ENCODE measurements at regions not wholly inside any gene's neighbourhood (a gene's known extent, or its start where the extent isn't known, plus 50 kb on each side); places are given as distances from the start of the nearest gene placed in this dataset.

DNA sequence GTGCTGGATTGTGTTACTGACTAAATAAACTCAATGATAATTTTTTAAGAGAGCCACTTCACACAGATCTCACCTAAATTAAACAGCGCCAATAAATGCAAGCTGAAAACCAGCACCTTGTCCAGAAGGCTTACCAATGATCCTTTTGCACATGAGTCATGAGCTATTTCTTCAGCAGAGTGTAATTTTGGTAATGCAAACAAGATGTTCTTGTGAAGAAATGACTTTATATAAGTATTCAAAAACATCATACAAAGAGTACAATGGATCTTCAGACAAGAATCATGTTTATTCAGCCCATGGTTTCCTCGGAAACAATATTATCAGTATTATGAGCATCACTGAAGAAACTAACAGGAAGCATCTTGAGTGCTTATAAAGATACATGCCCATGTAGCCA is 263.8 kb upstream of the UBE2E2 start:
- no peak overlapping the region for H3K27ac Mint-ChIP-seq
- H2AK5ac ChIP-seq (ENCODE audit: insufficient read length, low read length) = no peak overlapping the region
- no peak overlapping the region for H2BK120ac ChIP-seq (ENCODE audit: low read depth, low read length, poor library complexity, severe bottlenecking)
- no peak overlapping the region for H2BK15ac ChIP-seq (ENCODE audit: low read depth, low read length)
- no CpG with 5 or more reads among the region's 2 CpGs for WGBS (ENCODE audit: extremely low coverage, insufficient read length, low lambda C conversion rate)
- H2BK12ac ChIP-seq (ENCODE audit: insufficient read length, low read depth, low read length) = no peak overlapping the region
- no peaks in the 10 kb centered on the region for H3K23me2 ChIP-seq (ENCODE audit: insufficient read length, low read depth, low read length, poor library complexity, severe bottlenecking)
- no peak overlapping the region for H4K5ac ChIP-seq (ENCODE audit: insufficient read length, low read depth, low read length)
- no peaks in the 10 kb centered on the region for H3K4me1 ChIP-seq (ENCODE audit: insufficient read depth, low read length)
- no peak overlapping the region for H4K91ac ChIP-seq (ENCODE audit: insufficient read length, low read depth, low read length)
- no peak overlapping the region for H3K4ac ChIP-seq (ENCODE audit: low read depth, low read length)
- H3K14ac ChIP-seq (ENCODE audit: insufficient read depth, low read length) = no peak overlapping the region
- no peak overlapping the region for H3K18ac ChIP-seq (ENCODE audit: insufficient read length, low read depth, low read length)
- H3K23ac ChIP-seq (ENCODE audit: insufficient read length, low read depth, low read length) = no peak overlapping the region
- H3K79me1 ChIP-seq (ENCODE audit: insufficient read depth, low read depth, low read length, poor library complexity, severe bottlenecking) = no peaks in the 10 kb centered on the region
- H3K9me3 Mint-ChIP-seq = no peaks in the 10 kb centered on the region
- H2BK20ac ChIP-seq (ENCODE audit: low read depth, low read length, poor library complexity, severe bottlenecking) = no peak overlapping the region
- H3K4me3 Mint-ChIP-seq = no peak overlapping the region
- no peak overlapping the region for H2AFZ ChIP-seq (ENCODE audit: low read length)
- no peak for TF ChIP-seq CTCF (conservative IDR thresholded peaks at IDR 0.05)
- no peak overlapping the region for H3K4me2 ChIP-seq (ENCODE audit: insufficient read depth, insufficient read length, low read length)
- no peak overlapping the region for H3K9ac ChIP-seq (ENCODE audit: extremely low read depth, insufficient read length, low read length)
- no peaks in the 10 kb centered on the region for H3K27me3 ChIP-seq (ENCODE audit: insufficient read depth, low read length)
- no peaks in the 10 kb centered on the region for H3K79me2 ChIP-seq (ENCODE audit: insufficient read depth, low read length)
- no peak overlapping the region for H3K56ac ChIP-seq (ENCODE audit: insufficient read length, low read depth, low read length)
- no peak overlapping the region for H4K8ac ChIP-seq (replicated peaks; ENCODE audit: insufficient read length, low read depth, low read length)
- no peaks in the 10 kb centered on the region for H3K4me1 Mint-ChIP-seq
- H3K9me3 ChIP-seq (ENCODE audit: control insufficient read depth, low read depth, low read length) = no peaks in the 10 kb centered on the region
- no peaks in the 10 kb centered on the region for H4K20me1 ChIP-seq (ENCODE audit: control insufficient read depth, insufficient read depth, insufficient read length)
- no peak overlapping the region for H2BK5ac ChIP-seq (ENCODE audit: insufficient read length, low read length)
- no peaks in the 10 kb centered on the region for H3K27me3 Mint-ChIP-seq (ENCODE audit: low read depth)
- no peaks in the 10 kb centered on the region for H3K36me3 Mint-ChIP-seq (ENCODE audit: insufficient read depth in 1 of 3, low read depth in 3 of 3)
- H3T11ph ChIP-seq (ENCODE audit: low read length) = no peak overlapping the region
- H3K27ac ChIP-seq (ENCODE audit: insufficient read length, low read depth, low read length) = no peak overlapping the region
- no peak for DNase-seq
